Right renal pelvis (tissue), 4 donors: ENCODE measurements at regions not wholly inside any gene's neighbourhood (a gene's known extent, or its start where the extent isn't known, plus 50 kb on each side); places are given as distances from the start of the nearest gene placed in this dataset.
"Not testable (repeated sequence)": the region's sequence is repeated elsewhere in the genome, so short reads cannot be mapped to it uniquely, and the experiment has no call there.

ENCODE experiments used
- DNase-seq, 4 donors: peaks; one replicate each; pipeline ENCODE4 v3.0.0-alpha.2; 2013; ENCODE audit warnings: low read depth in 4 of 4, low spot score in 3 of 4, missing footprints in 1 of 4

- DNase-seq: no peak
Observed at GRCh38 chr6:103715269-103715668, 1144.5 kb downstream of the HACE1 start.

GRCh38 chr6:103709236-103709635 lies 1150.5 kb downstream of the HACE1 start:
- not testable (repeated sequence) for DNase-seq

GRCh38 chr6:103707596-103708325 lies 1152.0 kb downstream of the HACE1 start:
- DNase-seq: no peak

- no peak for DNase-seq
Observed at GRCh38 chr6:103699769-103700168, 1160.0 kb downstream of the HACE1 start.

- no peak for DNase-seq
Observed at GRCh38 chr6:103687430-103687829, 1172.3 kb downstream of the HACE1 start.

- no peak for DNase-seq
Observed at GRCh38 chr6:103680116-103680515, 1179.6 kb downstream of the HACE1 start.

GRCh38 chr6:103677290-103677689 lies 1182.4 kb downstream of the HACE1 start:
- DNase-seq: no peak

- DNase-seq: no peak
Observed at GRCh38 chr6:103675807-103676406, 1183.8 kb downstream of the HACE1 start.

- no peak for DNase-seq
Observed at GRCh38 chr6:103674790-103675189, 1184.9 kb downstream of the HACE1 start.

GRCh38 chr6:103672169-103672568 lies 1187.5 kb downstream of the HACE1 start:
- no peak for DNase-seq

GRCh38 chr6:103629613-103630012 lies 1230.1 kb downstream of the HACE1 start:
- DNase-seq: no peak

- no peak for DNase-seq
Observed at GRCh38 chr6:103617642-103618041, 1242.1 kb downstream of the HACE1 start.

- no peak for DNase-seq
Observed at GRCh38 chr6:103587722-103588121, 1272.0 kb downstream of the HACE1 start.

- DNase-seq: no peak
Observed at GRCh38 chr6:103578115-103578514, 1281.6 kb downstream of the HACE1 start.

- DNase-seq: no peak
Observed at GRCh38 chr6:103570431-103570830, 1289.3 kb downstream of the HACE1 start.

GRCh38 chr6:103554911-103555310 lies 1304.8 kb downstream of the HACE1 start:
- no peak for DNase-seq

- no peak for DNase-seq
Observed at GRCh38 chr6:103538381-103538780, 1321.3 kb downstream of the HACE1 start.

- DNase-seq: no peak
Observed at GRCh38 chr6:103534814-103535213, 1324.9 kb downstream of the HACE1 start.

GRCh38 chr6:103534095-103534494 lies 1325.6 kb downstream of the HACE1 start:
- DNase-seq: no peak

GRCh38 chr6:103522045-103522444 lies 1337.7 kb downstream of the HACE1 start:
- no peak for DNase-seq

- DNase-seq: no peak
Observed at GRCh38 chr6:103516336-103516735, 1343.4 kb downstream of the HACE1 start.

GRCh38 chr6:103507052-103507451 lies 1352.7 kb downstream of the HACE1 start:
- DNase-seq: no peak

- no peak for DNase-seq
Observed at GRCh38 chr6:103505155-103505518, 1354.6 kb downstream of the HACE1 start.
